ENCODE measurements at regions not wholly inside any gene's neighbourhood (a gene's known extent, or its start where the extent isn't known, plus 50 kb on each side); places are given as distances from the start of the nearest gene placed in this dataset.

- H3K9me2 ChIP-seq (replicated peaks; ENCODE audit: low read length) = no peaks in the 10 kb centered on the region
- H3K4me1 ChIP-seq (ENCODE audit: insufficient read depth, low read length) = peaks cover 40% of the 10 kb centered on the region
- no peaks in the 10 kb centered on the region for H3K9me3 ChIP-seq (ENCODE audit: low read length)
- H3K36me3 ChIP-seq (ENCODE audit: low read depth, low read length) = no peaks in the 10 kb centered on the region
- no peaks in the 10 kb centered on the region for H3K79me2 ChIP-seq (ENCODE audit: low read length)
- no TSS peak for BruUV-seq (replicated peaks)
- DNase-seq (peak; percentile 94), ATAC-seq (peak; percentile 79)
- H2AFZ ChIP-seq (ENCODE audit: low read length) = 0 out of 2 replicates have a peak overlapping the region, but pooled peaks have one; percentile 19
- intact Hi-C loops (cut with micrococcal nuclease) = no loop called here
- H3K4me3 ChIP-seq (ENCODE audit: low read length) = no peak overlapping the region
- no peaks in the 10 kb centered on the region for H4K20me1 ChIP-seq (ENCODE audit: low read length)
- ChIA-PET CTCF (no interaction called here), POLR2A (ENCODE audit: unreplicated experiment) (no interaction called here)
- peak overlapping the region; percentile 36 for H3K4me2 ChIP-seq (ENCODE audit: low read length)
- peak overlapping the region; percentile 83 for H3K27ac ChIP-seq (ENCODE audit: low read length)
- H3K9ac ChIP-seq (ENCODE audit: low read length) = peak overlapping the region; percentile 44
- no peaks in the 10 kb centered on the region for H3K27me3 ChIP-seq (ENCODE audit: low read length)
- H3F3A ChIP-seq (ENCODE audit: low read length, unreplicated experiment) = peaks cover under 1% of the 10 kb centered on the region
- no peak for TF ChIP-seq EZH2phosphoT487 (IDR thresholded peaks at IDR 0.05; ENCODE audit: borderline replicate concordance, low read length)
- peak; percentile 55 for TF ChIP-seq CTCF (conservative IDR thresholded peaks at IDR 0.05; ENCODE audit: low read depth, low read length)
These were observed 150.5 kb upstream of the SOX9 start for GRCh38 chr17:71970312-71970711.

GRCh38 chr17:71974051-71974450 lies 146.8 kb upstream of the SOX9 start:
- Histone ChIP-seq H4K20me1 (ENCODE audit: low read length) (no peaks in the 10 kb centered on the region), H3K9me3 (ENCODE audit: low read length) (no peaks in the 10 kb centered on the region), H2AFZ (ENCODE audit: low read length) (no peak overlapping the region), H3K36me3 (ENCODE audit: low read depth, low read length) (no peaks in the 10 kb centered on the region), H3K4me2 (ENCODE audit: low read length) (no peak overlapping the region), H3K4me3 (ENCODE audit: low read length) (no peak overlapping the region), H3K27me3 (ENCODE audit: low read length) (no peaks in the 10 kb centered on the region), H3K79me2 (ENCODE audit: low read length) (no peaks in the 10 kb centered on the region), H3K4me1 (ENCODE audit: insufficient read depth, low read length) (peaks cover 47% of the 10 kb centered on the region), H3K9me2 (replicated peaks; ENCODE audit: low read length) (no peaks in the 10 kb centered on the region), H3K27ac (ENCODE audit: low read length) (0 out of 2 replicates have a peak overlapping the region, but pooled peaks have one; percentile 95), H3K9ac (ENCODE audit: low read length) (no peak overlapping the region), H3F3A (ENCODE audit: low read length, unreplicated experiment) (peaks cover 5% of the 10 kb centered on the region)
- ChIA-PET CTCF (no interaction called here), POLR2A (ENCODE audit: unreplicated experiment) (no interaction called here)
- BruUV-seq (replicated peaks) = no TSS peak
- intact Hi-C loops (cut with micrococcal nuclease) = no loop called here
- TF ChIP-seq CTCF (conservative IDR thresholded peaks at IDR 0.05; ENCODE audit: low read depth, low read length) (no peak), EZH2phosphoT487 (IDR thresholded peaks at IDR 0.05; ENCODE audit: borderline replicate concordance, low read length) (no peak), EZH2 (IDR thresholded peaks at IDR 0.05; ENCODE audit: low read length, unreplicated experiment) (no peak)
- no peak for ATAC-seq
- no peak for DNase-seq

GRCh38 chr17:71975331-71975801 lies 145.5 kb upstream of the SOX9 start:
- Histone ChIP-seq H3K4me3 (ENCODE audit: low read length) (peak overlapping the region; percentile 57), H3K9me3 (ENCODE audit: low read length) (no peaks in the 10 kb centered on the region), H4K20me1 (ENCODE audit: low read length) (no peaks in the 10 kb centered on the region), H3K27ac (ENCODE audit: low read length) (peak overlapping the region; percentile 95), H3K4me1 (ENCODE audit: insufficient read depth, low read length) (peaks cover 33% of the 10 kb centered on the region), H3F3A (ENCODE audit: low read length, unreplicated experiment) (peaks cover 5% of the 10 kb centered on the region), H3K79me2 (ENCODE audit: low read length) (no peaks in the 10 kb centered on the region), H3K27me3 (ENCODE audit: low read length) (no peaks in the 10 kb centered on the region), H2AFZ (ENCODE audit: low read length) (peak overlapping the region; percentile 78), H3K9me2 (replicated peaks; ENCODE audit: low read length) (no peaks in the 10 kb centered on the region), H3K36me3 (ENCODE audit: low read depth, low read length) (no peaks in the 10 kb centered on the region), H3K4me2 (ENCODE audit: low read length) (peak overlapping the region; percentile 89), H3K9ac (ENCODE audit: low read length) (peak overlapping the region; percentile 89)
- BruUV-seq (replicated peaks) = TSS peak; percentile 85
- CTCF ChIA-PET = interaction anchor here (0.5 kb wide), 1 partner anchor 197 kb away, joined by 3 read pairs; no protein-coding TSS in a partner anchor
- ATAC-seq = peak; percentile 69
- intact Hi-C loops (cut with micrococcal nuclease) = loop anchor here (1.0 to 5.0 kb wide), 4 partner anchors 53 to 412 kb away; no protein-coding TSS in a partner anchor
- DNase-seq = peak; percentile 73
- POLR2A ChIA-PET (ENCODE audit: unreplicated experiment) = interaction anchor here (0.6 kb wide), 1 partner anchor 719 kb away, joined by 4 read pairs; no protein-coding TSS in a partner anchor
- no peak for TF ChIP-seq EZH2 (IDR thresholded peaks at IDR 0.05; ENCODE audit: low read length, unreplicated experiment)
- no peak for TF ChIP-seq EZH2phosphoT487 (IDR thresholded peaks at IDR 0.05; ENCODE audit: borderline replicate concordance, low read length)
